Stomach (tissue), 8 donors: ENCODE measurements at regions not wholly inside any gene's neighbourhood (a gene's known extent, or its start where the extent isn't known, plus 50 kb on each side); places are given as distances from the start of the nearest gene placed in this dataset.

Experiments
- DNase-seq, 2 donors: peaks; one replicate each; pipeline versions ENCODE4 v3.0.0 to v3.0.0-alpha.2; 2013 to 2019
- H3K27ac ChIP-seq, 5 donors: fragments of 200-600 bp in 4 of 5; sonication (generic) in 4 of 5; one replicate each; pipeline ENCODE4 v1.5.1; 2013 to 2019; ENCODE audit warnings: mild to moderate bottlenecking in 1 of 5, moderate library complexity in 1 of 5
- H3K27me3 ChIP-seq, 3 donors: fragments of 200-600 bp; sonication (generic); one replicate each; pipeline ENCODE4 v1.5.1; 2017 to 2019; ENCODE audit warnings: mixed run types in 1 of 3
- H3K36me3 ChIP-seq, 4 donors: fragments of 200-600 bp; sonication (generic); 1 replicate in 3 of 4; 2 replicates in 1 of 4; pipeline ENCODE4 v1.5.1; 2016 to 2019
- H3K4me1 ChIP-seq, 4 donors: fragments of 200-600 bp; sonication (generic); one replicate each; pipeline ENCODE4 v1.5.1; 2016 to 2019
- H3K4me3 ChIP-seq, 4 donors: fragments of 200-600 bp; sonication (generic) in 3 of 4; one replicate each; pipeline ENCODE4 v1.5.1; 2016 to 2019; ENCODE audit warnings: mild to moderate bottlenecking in 1 of 4
- H3K9me3 ChIP-seq, 4 donors: fragments of 200-600 bp; sonication (generic); one replicate each; pipeline ENCODE4 v1.5.1; 2016 to 2019
- CTCF ChIP-seq, 7 experiments: fragments of 450-650 bp in 4 of 7; fragments of 200-600 bp in 3 of 7; sonication (generic) in 3 of 7; IDR thresholded peaks; one replicate each; pipeline ENCODE4 v1.5.1; 2016 to 2019; ENCODE audit warnings: antibody characterized with exemption in 7 of 7, control low read depth in 2 of 7, mild to moderate bottlenecking in 1 of 7
- EP300 ChIP-seq: sonication (generic); formaldehyde crosslinking; IDR thresholded peaks from one replicate; pipeline ENCODE4 v1.6.1; 2017; ENCODE audit warnings: antibody characterized with exemption
- POLR2A ChIP-seq, 4 donors: fragments of 450-650 bp; IDR thresholded peaks; one replicate each; pipeline ENCODE4 v1.6.1; 2016; ENCODE audit warnings: antibody characterized with exemption in 4 of 4, control low read depth in 2 of 4, mild to moderate bottlenecking in 1 of 4, moderate library complexity in 1 of 4
- POLR2AphosphoS5 ChIP-seq, 3 donors: sonication (generic); formaldehyde crosslinking; IDR thresholded peaks; one replicate each; pipeline ENCODE4 v1.6.1; 2016; ENCODE audit warnings: antibody characterized with exemption in 3 of 3
- WGBS, 5 donors: extraction: QIAGEN DNeasy Blood & Tissue Kit in 3 of 5; methylation state at CpG; one replicate each; pipeline versions ENCODE4 v1.1.5 to v1.1.7; 2013 to 2018; 5-methylcytosine and 5-hydroxymethylcytosine counted together
- intact Hi-C: fragments of 100-400 bp; cut with DNase I; formaldehyde crosslinking; loops from one replicate; pipeline ENCODE4 v1.15.1; 2023; ENCODE audit warnings: low total_unique reads
- donor health status: healthy with polysubstance abuse.
- donor health status: Bipolar disorder and iron deficiency.
- donor health status: healthy.

- DNase-seq = no peak
- peaks cover 0 to 4% (median 0%) of the 10 kb centered on the region in 4 donors for H3K9me3 ChIP-seq
- intact Hi-C loops = no loop called here
- H3K36me3 ChIP-seq = no peaks in the 10 kb centered on the region
- no peaks in the 10 kb centered on the region for H3K27me3 ChIP-seq
- TF ChIP-seq POLR2AphosphoS5 (IDR thresholded peaks at IDR 0.05) (no peak), EP300 (no peak), CTCF (IDR thresholded peaks at IDR 0.05) (no peak), POLR2A (IDR thresholded peaks at IDR 0.05) (no peak)
- 79 to 85% (median 85%) methylated on average over 1 of the region's 1 CpG for WGBS, 5 donors
- no peak overlapping the region for H3K27ac ChIP-seq
- peaks cover 0 to 10% (median 0%) of the 10 kb centered on the region in 4 donors for H3K4me1 ChIP-seq
- no peak overlapping the region for H3K4me3 ChIP-seq
These were observed 60.2 kb downstream of the PDE6H start for GRCh38 chr12:15033029-15033428.

- 34 to 68% (median 60%) methylated on average over 3 of the region's 3 CpGs for WGBS, 5 donors
- Histone ChIP-seq H3K9me3 (no peaks in the 10 kb centered on the region), H3K4me3 (no peak overlapping the region), H3K36me3 (no peaks in the 10 kb centered on the region), H3K27me3 (no peaks in the 10 kb centered on the region), H3K27ac (no peak overlapping the region), H3K4me1 (peaks cover 0 to 10% (median 0%) of the 10 kb centered on the region in 4 donors)
- intact Hi-C loops = no loop called here
- TF ChIP-seq CTCF (IDR thresholded peaks at IDR 0.05) (no peak), POLR2AphosphoS5 (IDR thresholded peaks at IDR 0.05) (no peak), POLR2A (IDR thresholded peaks at IDR 0.05) (no peak), EP300 (no peak)
- DNase-seq = peak in 1 of 2 donors; percentile 39
These were observed 60.8 kb downstream of the PDE6H start for GRCh38 chr12:15033641-15034040.

- WGBS, 5 donors = 76 to 81% (median 80%) methylated on average over 3 of the region's 3 CpGs
- Histone ChIP-seq H3K27me3 (no peaks in the 10 kb centered on the region), H3K4me1 (peaks cover 0 to 10% (median 0%) of the 10 kb centered on the region in 4 donors), H3K4me3 (no peak overlapping the region), H3K9me3 (no peaks in the 10 kb centered on the region), H3K36me3 (no peaks in the 10 kb centered on the region), H3K27ac (no peak overlapping the region)
- no peak for TF ChIP-seq CTCF (IDR thresholded peaks at IDR 0.05)
- TF ChIP-seq EP300 = no peak
- no peak for TF ChIP-seq POLR2AphosphoS5 (IDR thresholded peaks at IDR 0.05)
- no peak for TF ChIP-seq POLR2A (IDR thresholded peaks at IDR 0.05)
- intact Hi-C loops = no loop called here
- no peak for DNase-seq
These were observed 62.3 kb downstream of the PDE6H start for GRCh38 chr12:15035185-15035584.

DNA sequence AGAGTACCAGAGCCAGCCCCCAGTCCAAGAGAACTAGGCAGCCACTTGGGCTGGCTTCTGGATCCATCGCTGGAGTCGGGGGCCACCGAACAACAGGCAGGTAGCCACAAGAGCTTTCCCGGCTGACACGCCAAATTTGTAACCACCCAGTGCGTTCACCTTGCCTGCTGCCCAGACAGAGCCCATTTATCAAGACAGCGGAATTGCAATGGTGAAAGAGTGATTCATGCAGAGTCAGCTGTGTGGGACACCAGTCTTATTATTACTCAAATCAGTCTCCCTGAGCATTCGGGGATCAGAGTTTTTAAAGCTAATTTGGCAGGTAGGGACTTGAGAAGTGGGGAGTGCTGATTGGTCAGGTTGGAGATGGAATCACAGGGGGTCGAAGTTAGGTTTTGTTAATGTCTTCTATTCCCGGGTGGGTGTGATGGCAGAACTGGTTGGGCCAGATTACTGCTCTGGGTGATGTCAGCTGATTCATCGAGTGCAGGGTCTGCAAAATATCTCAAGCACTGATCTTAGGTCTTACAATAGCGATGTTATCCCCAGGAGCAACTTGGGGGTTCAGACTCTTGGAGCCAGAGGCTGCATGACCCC, 64.3 kb downstream of the PDE6H start:
- intact Hi-C loops = no loop called here
- H3K4me3 ChIP-seq = no peak overlapping the region
- DNase-seq = no peak
- no peaks in the 10 kb centered on the region for H3K9me3 ChIP-seq
- no peak for TF ChIP-seq POLR2AphosphoS5 (IDR thresholded peaks at IDR 0.05)
- no peak overlapping the region for H3K27ac ChIP-seq
- 62 to 85% (median 64%) methylated on average over 10 to 12 of the region's 12 CpGs for whole genome bisulfite sequencing, 5 donors
- peaks cover 0 to 10% (median 0%) of the 10 kb centered on the region in 4 donors for H3K4me1 ChIP-seq
- H3K27me3 ChIP-seq = no peaks in the 10 kb centered on the region
- H3K36me3 ChIP-seq = no peaks in the 10 kb centered on the region

DNA sequence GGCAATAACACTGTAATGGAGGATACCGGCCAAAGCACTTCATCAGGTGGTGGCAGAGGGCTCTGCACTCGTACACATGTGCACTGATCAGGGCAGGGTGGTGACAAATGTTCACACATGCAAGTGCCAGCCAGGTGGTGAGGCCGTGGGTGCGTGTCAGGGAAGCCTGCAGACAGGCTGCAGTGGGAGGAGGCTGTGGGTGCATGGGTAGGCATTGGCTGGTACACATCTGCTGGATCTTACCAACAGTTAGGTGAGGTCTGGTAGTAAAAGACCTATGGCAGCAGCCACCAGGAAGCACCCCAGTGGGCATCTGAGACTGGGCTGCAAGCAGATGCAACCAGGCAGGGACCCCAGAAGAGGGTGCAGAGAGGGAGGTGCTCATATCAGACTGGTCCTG, 65.3 kb downstream of the PDE6H start:
- Histone ChIP-seq H3K36me3 (no peaks in the 10 kb centered on the region), H3K27me3 (no peaks in the 10 kb centered on the region), H3K27ac (no peak overlapping the region), H3K9me3 (no peaks in the 10 kb centered on the region), H3K4me3 (no peak overlapping the region), H3K4me1 (peaks cover 0 to 10% (median 0%) of the 10 kb centered on the region in 4 donors)
- WGBS, 5 donors = 68 to 75% (median 71%) methylated on average over 4 of the region's 4 CpGs
- intact Hi-C loops = no loop called here
- TF ChIP-seq CTCF (IDR thresholded peaks at IDR 0.05) (no peak), POLR2AphosphoS5 (IDR thresholded peaks at IDR 0.05) (no peak), EP300 (no peak), POLR2A (IDR thresholded peaks at IDR 0.05) (no peak)
- DNase-seq = no peak
